Lower leg skin (tissue), 4 donors: ENCODE measurements at regions not wholly inside any gene's neighbourhood (a gene's known extent, or its start where the extent isn't known, plus 50 kb on each side); places are given as distances from the start of the nearest gene placed in this dataset.

Experiments
- DNase-seq, 2 donors: peaks; one replicate each; pipeline ENCODE4 v3.0.0-alpha.2; 2019; ENCODE audit warnings: low spot score in 2 of 2
- H3K4me3 ChIP-seq: fragments of 200-600 bp; sonication (generic); 2 replicates; pipeline ENCODE4 v1.5.1; 2017; ENCODE audit warnings: mild to moderate bottlenecking, low read depth; ENCODE audit not compliant: poor library complexity, severe bottlenecking
- CTCF ChIP-seq, 3 donors: fragments of 450-650 bp; IDR thresholded peaks; one replicate each; pipeline ENCODE4 v1.5.1; 2016; ENCODE audit warnings: antibody characterized with exemption in 3 of 3, mild to moderate bottlenecking in 3 of 3, moderate library complexity in 2 of 3
- POLR2A ChIP-seq, 2 donors: fragments of 450-650 bp; IDR thresholded peaks; one replicate each; pipeline ENCODE4 v1.6.1; 2016 to 2017; ENCODE audit warnings: antibody characterized with exemption in 2 of 2, mild to moderate bottlenecking in 1 of 2, moderate library complexity in 1 of 2
- WGBS, 2 donors: methylation state at CpG; one replicate each; pipeline ENCODE4 v1.1.5; 2018; 5-methylcytosine and 5-hydroxymethylcytosine counted together
- intact Hi-C: fragments of 100-400 bp; cut with DNase I; formaldehyde crosslinking; loops from one replicate; pipeline ENCODE4 v1.15.0; 2023; ENCODE audit warnings: low total_unique reads

GRCh38 chr3:102194760-102195159 lies 240.1 kb upstream of the ZPLD1 start:
- intact Hi-C loops = loop anchor here (10.0 kb wide), 1 partner anchor 340 kb away; no protein-coding TSS in a partner anchor
- WGBS, 2 donors = 83 to 92% methylated on average over 1 of the region's 1 CpG
- H3K4me3 ChIP-seq = no peak overlapping the region
- no peak for TF ChIP-seq CTCF (IDR thresholded peaks at IDR 0.05)
- TF ChIP-seq POLR2A (IDR thresholded peaks at IDR 0.05) = no peak
- no peak for DNase-seq

GRCh38 chr3:102195198-102195948 lies 239.4 kb upstream of the ZPLD1 start:
- H3K4me3 ChIP-seq = no peak overlapping the region
- DNase-seq = no peak
- intact Hi-C loops = loop anchor here (10.0 kb wide), 1 partner anchor 341 kb away; no protein-coding TSS in a partner anchor
- TF ChIP-seq CTCF (IDR thresholded peaks at IDR 0.05) (no peak), POLR2A (IDR thresholded peaks at IDR 0.05) (no peak)
- 31 to 40% methylated on average over 5 of the region's 5 CpGs for WGBS, 2 donors

- no peak overlapping the region for H3K4me3 ChIP-seq
- intact Hi-C loops = no loop called here
- TF ChIP-seq CTCF (IDR thresholded peaks at IDR 0.05) = no peak
- TF ChIP-seq POLR2A (IDR thresholded peaks at IDR 0.05) = no peak
- DNase-seq = no peak
Observed at GRCh38 chr3:102200126-102200525, 234.7 kb upstream of the ZPLD1 start.

- TF ChIP-seq CTCF (IDR thresholded peaks at IDR 0.05) (no peak), POLR2A (IDR thresholded peaks at IDR 0.05) (no peak)
- intact Hi-C loops = no loop called here
- DNase-seq = no peak
- H3K4me3 ChIP-seq = no peak overlapping the region
Observed at GRCh38 chr3:102200560-102200959, 234.3 kb upstream of the ZPLD1 start.

GRCh38 chr3:102205647-102206046 lies 229.2 kb upstream of the ZPLD1 start:
- no peak for DNase-seq
- TF ChIP-seq CTCF (IDR thresholded peaks at IDR 0.05) (no peak), POLR2A (IDR thresholded peaks at IDR 0.05) (no peak)
- intact Hi-C loops = no loop called here
- WGBS, 2 donors = 94 to 100% methylated on average over 1 of the region's 1 CpG
- H3K4me3 ChIP-seq = no peak overlapping the region
